ENCODE measurements at regions not wholly inside any gene's neighbourhood (a gene's known extent, or its start where the extent isn't known, plus 50 kb on each side); places are given as distances from the start of the nearest gene placed in this dataset.

DNA sequence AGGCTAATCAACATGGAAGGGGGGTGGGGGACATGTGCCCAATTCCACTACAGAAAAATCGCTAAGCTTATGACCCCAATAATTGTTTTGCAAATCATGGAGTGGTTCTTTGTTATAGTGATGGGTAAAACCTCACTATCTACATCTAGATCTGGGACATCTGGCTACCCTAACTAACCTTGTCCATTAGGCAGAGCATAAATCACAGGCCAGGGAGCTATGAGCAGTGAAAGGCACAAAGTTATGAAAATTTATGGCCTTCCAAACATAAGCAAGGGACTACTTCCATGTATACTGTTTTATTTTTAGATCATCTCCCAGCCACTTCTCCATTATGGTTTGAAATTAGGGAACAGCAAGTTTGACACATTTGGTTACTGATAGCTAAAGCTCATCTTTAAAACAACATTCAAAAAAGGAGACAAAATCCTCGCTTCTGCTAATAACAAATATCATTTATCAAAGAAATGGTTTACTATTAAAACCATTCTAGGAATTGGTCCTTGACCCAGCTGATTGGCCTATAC lies 78.3 kb downstream of the RSL24D1 start:
- TF ChIP-seq POLR2A (IDR thresholded peaks at IDR 0.05), result no peak
- TF ChIP-seq, protein P1, sequence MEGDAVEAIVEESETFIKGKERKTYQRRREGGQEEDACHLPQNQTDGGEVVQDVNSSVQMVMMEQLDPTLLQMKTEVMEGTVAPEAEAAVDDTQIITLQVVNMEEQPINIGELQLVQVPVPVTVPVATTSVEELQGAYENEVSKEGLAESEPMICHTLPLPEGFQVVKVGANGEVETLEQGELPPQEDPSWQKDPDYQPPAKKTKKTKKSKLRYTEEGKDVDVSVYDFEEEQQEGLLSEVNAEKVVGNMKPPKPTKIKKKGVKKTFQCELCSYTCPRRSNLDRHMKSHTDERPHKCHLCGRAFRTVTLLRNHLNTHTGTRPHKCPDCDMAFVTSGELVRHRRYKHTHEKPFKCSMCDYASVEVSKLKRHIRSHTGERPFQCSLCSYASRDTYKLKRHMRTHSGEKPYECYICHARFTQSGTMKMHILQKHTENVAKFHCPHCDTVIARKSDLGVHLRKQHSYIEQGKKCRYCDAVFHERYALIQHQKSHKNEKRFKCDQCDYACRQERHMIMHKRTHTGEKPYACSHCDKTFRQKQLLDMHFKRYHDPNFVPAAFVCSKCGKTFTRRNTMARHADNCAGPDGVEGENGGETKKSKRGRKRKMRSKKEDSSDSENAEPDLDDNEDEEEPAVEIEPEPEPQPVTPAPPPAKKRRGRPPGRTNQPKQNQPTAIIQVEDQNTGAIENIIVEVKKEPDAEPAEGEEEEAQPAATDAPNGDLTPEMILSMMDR (IDR thresholded peaks at IDR 0.05), result no peak

All from testis (tissue), 2 donors.